Stomach (tissue), 8 donors: ENCODE measurements at regions not wholly inside any gene's neighbourhood (a gene's known extent, or its start where the extent isn't known, plus 50 kb on each side); places are given as distances from the start of the nearest gene placed in this dataset.

Source experiments
- DNase-seq, 2 donors: peaks; one replicate each; pipeline versions ENCODE4 v3.0.0 to v3.0.0-alpha.2; 2013 to 2019
- H3K27ac ChIP-seq, 5 donors: fragments of 200-600 bp in 4 of 5; sonication (generic) in 4 of 5; one replicate each; pipeline ENCODE4 v1.5.1; 2013 to 2019; ENCODE audit warnings: mild to moderate bottlenecking in 1 of 5, moderate library complexity in 1 of 5
- H3K27me3 ChIP-seq, 3 donors: fragments of 200-600 bp; sonication (generic); one replicate each; pipeline ENCODE4 v1.5.1; 2017 to 2019; ENCODE audit warnings: mixed run types in 1 of 3
- H3K36me3 ChIP-seq, 4 donors: fragments of 200-600 bp; sonication (generic); 1 replicate in 3 of 4; 2 replicates in 1 of 4; pipeline ENCODE4 v1.5.1; 2016 to 2019
- H3K4me1 ChIP-seq, 4 donors: fragments of 200-600 bp; sonication (generic); one replicate each; pipeline ENCODE4 v1.5.1; 2016 to 2019
- H3K4me3 ChIP-seq, 4 donors: fragments of 200-600 bp; sonication (generic) in 3 of 4; one replicate each; pipeline ENCODE4 v1.5.1; 2016 to 2019; ENCODE audit warnings: mild to moderate bottlenecking in 1 of 4
- H3K9me3 ChIP-seq, 4 donors: fragments of 200-600 bp; sonication (generic); one replicate each; pipeline ENCODE4 v1.5.1; 2016 to 2019
- CTCF ChIP-seq, 7 experiments: fragments of 450-650 bp in 4 of 7; fragments of 200-600 bp in 3 of 7; sonication (generic) in 3 of 7; IDR thresholded peaks; one replicate each; pipeline ENCODE4 v1.5.1; 2016 to 2019; ENCODE audit warnings: antibody characterized with exemption in 7 of 7, control low read depth in 2 of 7, mild to moderate bottlenecking in 1 of 7
- EP300 ChIP-seq: sonication (generic); formaldehyde crosslinking; IDR thresholded peaks from one replicate; pipeline ENCODE4 v1.6.1; 2017; ENCODE audit warnings: antibody characterized with exemption
- POLR2A ChIP-seq, 4 donors: fragments of 450-650 bp; IDR thresholded peaks; one replicate each; pipeline ENCODE4 v1.6.1; 2016; ENCODE audit warnings: antibody characterized with exemption in 4 of 4, control low read depth in 2 of 4, mild to moderate bottlenecking in 1 of 4, moderate library complexity in 1 of 4
- POLR2AphosphoS5 ChIP-seq, 3 donors: sonication (generic); formaldehyde crosslinking; IDR thresholded peaks; one replicate each; pipeline ENCODE4 v1.6.1; 2016; ENCODE audit warnings: antibody characterized with exemption in 3 of 3
- WGBS, 5 donors: extraction: QIAGEN DNeasy Blood & Tissue Kit in 3 of 5; methylation state at CpG; one replicate each; pipeline versions ENCODE4 v1.1.5 to v1.1.7; 2013 to 2018; 5-methylcytosine and 5-hydroxymethylcytosine counted together
- intact Hi-C: fragments of 100-400 bp; cut with DNase I; formaldehyde crosslinking; loops from one replicate; pipeline ENCODE4 v1.15.1; 2023; ENCODE audit warnings: low total_unique reads
- donor health status: healthy with polysubstance abuse.
- donor health status: Bipolar disorder and iron deficiency.
- donor health status: healthy.

GRCh38 chr5:74306845-74307244 is 333.7 kb downstream of the ENC1 start:
- intact Hi-C loops = no loop called here
- Histone ChIP-seq H3K27me3 (no peaks in the 10 kb centered on the region), H3K4me3 (no peak overlapping the region), H3K36me3 (no peaks in the 10 kb centered on the region), H3K9me3 (no peaks in the 10 kb centered on the region), H3K27ac (no peak overlapping the region), H3K4me1 (no peaks in the 10 kb centered on the region)
- DNase-seq = no peak
- TF ChIP-seq CTCF (IDR thresholded peaks at IDR 0.05) (no peak), EP300 (no peak), POLR2A (IDR thresholded peaks at IDR 0.05) (no peak), POLR2AphosphoS5 (IDR thresholded peaks at IDR 0.05) (no peak)
- 48 to 86% (median 71%) methylated on average over 2 of the region's 2 CpGs for WGBS, 5 donors

GRCh38 chr5:74304536-74304935 is 336.0 kb downstream of the ENC1 start:
- Histone ChIP-seq H3K4me3 (no peak overlapping the region), H3K27me3 (no peaks in the 10 kb centered on the region), H3K36me3 (no peaks in the 10 kb centered on the region), H3K4me1 (no peaks in the 10 kb centered on the region), H3K27ac (no peak overlapping the region), H3K9me3 (no peaks in the 10 kb centered on the region)
- TF ChIP-seq POLR2A (IDR thresholded peaks at IDR 0.05) (no peak), POLR2AphosphoS5 (IDR thresholded peaks at IDR 0.05) (no peak), EP300 (no peak), CTCF (IDR thresholded peaks at IDR 0.05) (no peak)
- intact Hi-C loops = no loop called here
- 80 to 100% (median 93%) methylated on average over 1 of the region's 1 CpG for WGBS, 5 donors
- no peak for DNase-seq

- WGBS, 5 donors = 96 to 100% (median 96%) methylated on average over 3 of the region's 3 CpGs
- TF ChIP-seq POLR2AphosphoS5 (IDR thresholded peaks at IDR 0.05) = no peak
Observed at GRCh38 chr5:74303578-74303977, 336.9 kb downstream of the ENC1 start.

GRCh38 chr5:74301576-74301975 is 339.0 kb downstream of the ENC1 start:
- peaks cover 0 to 7% (median 0%) of the 10 kb centered on the region in 4 donors for H3K4me1 ChIP-seq
- no peaks in the 10 kb centered on the region for H3K36me3 ChIP-seq
- no peak for TF ChIP-seq POLR2A (IDR thresholded peaks at IDR 0.05)
- no peak for TF ChIP-seq POLR2AphosphoS5 (IDR thresholded peaks at IDR 0.05)
- TF ChIP-seq EP300 = no peak
- TF ChIP-seq CTCF (IDR thresholded peaks at IDR 0.05) = no peak
- no peak for DNase-seq
- no peaks in the 10 kb centered on the region for H3K27me3 ChIP-seq
- H3K9me3 ChIP-seq = no peaks in the 10 kb centered on the region
- no peak overlapping the region for H3K4me3 ChIP-seq
- no peak overlapping the region for H3K27ac ChIP-seq
- intact Hi-C loops = no loop called here

More at GRCh38 chr5:74303578-74303977, 336.9 kb downstream of the ENC1 start:
- H3K27me3 ChIP-seq = no peaks in the 10 kb centered on the region
- no peaks in the 10 kb centered on the region for H3K36me3 ChIP-seq
- H3K4me1 ChIP-seq = no peaks in the 10 kb centered on the region
- H3K9me3 ChIP-seq = no peaks in the 10 kb centered on the region
- no peak overlapping the region for H3K4me3 ChIP-seq
- DNase-seq = no peak
- intact Hi-C loops = no loop called here
- H3K27ac ChIP-seq = no peak overlapping the region

- H3K27ac ChIP-seq = no peak overlapping the region
- TF ChIP-seq EP300 (no peak), CTCF (IDR thresholded peaks at IDR 0.05) (no peak), POLR2A (IDR thresholded peaks at IDR 0.05) (no peak), POLR2AphosphoS5 (IDR thresholded peaks at IDR 0.05) (no peak)
- H3K9me3 ChIP-seq = no peaks in the 10 kb centered on the region
- H3K27me3 ChIP-seq = no peaks in the 10 kb centered on the region
- DNase-seq = no peak
- H3K4me1 ChIP-seq = peaks cover 0 to 8% (median 0%) of the 10 kb centered on the region in 4 donors
- H3K36me3 ChIP-seq = no peaks in the 10 kb centered on the region
- H3K4me3 ChIP-seq = no peak overlapping the region
- intact Hi-C loops = no loop called here
- 91 to 96% (median 95%) methylated on average over 6 of the region's 6 CpGs for WGBS, 5 donors
Observed at GRCh38 chr5:74300808-74301389, 339.6 kb downstream of the ENC1 start.
